H1 (cell line): ENCODE measurements at regions not wholly inside any gene's neighbourhood (a gene's known extent, or its start where the extent isn't known, plus 50 kb on each side); places are given as distances from the start of the nearest gene placed in this dataset.

Experiments
- CREB1 ChIP-seq: IDR thresholded peaks from 2 replicates; pipeline ENCODE4 v1.6.1; 2012; ENCODE audit warnings: inconsistent platforms
- CTCF ChIP-seq, 3 experiments: IDR thresholded peaks; 1 replicate in 2 of 3; 2 replicates in 1 of 3; pipeline versions ENCODE4 v1.5.1 to v1.6.1; 2011; ENCODE audit warnings: low read length in 3 of 3, mild to moderate bottlenecking in 3 of 3, inconsistent platforms in 2 of 3, low read depth in 1 of 3, moderate library complexity in 1 of 3; ENCODE audit not compliant: insufficient read depth in 1 of 3; ENCODE audit errors: control extremely low read depth in 1 of 3
- EZH2 ChIP-seq: fragments of 200-600 bp; sonication (generic); IDR thresholded peaks from 2 replicates; pipeline ENCODE4 v1.7.1; 2012; ENCODE audit warnings: low read depth, mild to moderate bottlenecking, moderate library complexity, low read length, inconsistent platforms; ENCODE audit not compliant: severe bottlenecking
- HDAC6 ChIP-seq: IDR thresholded peaks from one replicate; pipeline ENCODE4 v1.7.1; 2012; ENCODE audit warnings: low read depth, mild to moderate bottlenecking, inconsistent platforms, low read length, moderate library complexity
- POLR2A ChIP-seq, 2 experiments: IDR thresholded peaks; 1 replicate in 1 of 2; 2 replicates in 1 of 2; pipeline ENCODE4 v1.6.1; 2011; ENCODE audit warnings: low read depth in 2 of 2, low read length in 2 of 2, mild to moderate bottlenecking in 2 of 2; ENCODE audit errors: control extremely low read depth in 1 of 2
- POLR2AphosphoS5 ChIP-seq: IDR thresholded peaks from 2 replicates; pipeline ENCODE4 v1.6.1; 2011; ENCODE audit warnings: low read depth, low read length
- RAD21 ChIP-seq, 2 experiments: IDR thresholded peaks in 1 of 2; conservative IDR thresholded peaks in 1 of 2; 2 replicates each; pipeline ENCODE4 v1.6.1; 2011; ENCODE audit warnings: low read depth in 2 of 2, low read length in 2 of 2, improper control_type of control experiment in 1 of 2, inconsistent platforms in 1 of 2, mild to moderate bottlenecking in 1 of 2, moderate library complexity in 1 of 2
- SP2 ChIP-seq: IDR thresholded peaks from 2 replicates; pipeline ENCODE4 v1.6.1; 2012; ENCODE audit warnings: mild to moderate bottlenecking, low read length, inconsistent platforms
- TAF1 ChIP-seq: IDR thresholded peaks from 2 replicates; pipeline ENCODE4 v1.6.1; 2011; ENCODE audit warnings: mild to moderate bottlenecking, low read depth, low read length
- USF2 ChIP-seq: IDR thresholded peaks from 2 replicates; pipeline ENCODE4 v1.6.1; 2011; ENCODE audit warnings: low read length, improper control_type of control experiment
- ZNF274 ChIP-seq: IDR thresholded peaks from 2 replicates; pipeline ENCODE4 v1.7.0; 2012; ENCODE audit warnings: low read length, borderline replicate concordance; ENCODE audit errors: extremely low read depth

- TF ChIP-seq EZH2: no peak
- no peak for TF ChIP-seq CTCF (IDR thresholded peaks at IDR 0.05; ENCODE audit: control extremely low read depth in 1 of 3, insufficient read depth in 1 of 3, low read depth in 1 of 3, low read length in 3 of 3)
- TF ChIP-seq TAF1: no peak
- no peak for TF ChIP-seq POLR2AphosphoS5
- no peak for TF ChIP-seq POLR2A (IDR thresholded peaks at IDR 0.05; ENCODE audit: control extremely low read depth in 1 of 2, low read depth in 2 of 2, low read length in 2 of 2)
- no peak for TF ChIP-seq SP2
- TF ChIP-seq USF2: no peak
- TF ChIP-seq HDAC6: no peak
- no peak for TF ChIP-seq CREB1
- TF ChIP-seq ZNF274: no peak
- TF ChIP-seq RAD21 (IDR thresholded peaks at IDR 0.05 in 1 of 2, conservative IDR thresholded peaks at IDR 0.05 in 1 of 2; ENCODE audit: low read depth in 2 of 2, low read length in 2 of 2): no peak
Measured at GRCh38 chr1:165010418-165011070, 346.0 kb downstream of the LMX1A start.
